NCI-H2107 treated with DMSO at 0.1 percent for 48 hours (cell line): ENCODE measurements at regions not wholly inside any gene's neighbourhood (a gene's known extent, or its start where the extent isn't known, plus 50 kb on each side); places are given as distances from the start of the nearest gene placed in this dataset.

Experiments
- DNase-seq: peaks from one replicate; lab custom pipeline; 2025; ENCODE audit not compliant: unreplicated experiment; lab: John Stamatoyannopoulos, UW

- DNase-seq, result no peak
Measured at GRCh38 chr19:29292153-29292552, 79.2 kb upstream of the UQCRFS1 start.

GRCh38 chr19:29292562-29292961 lies 79.6 kb upstream of the UQCRFS1 start:
- DNase-seq, result no peak

DNA sequence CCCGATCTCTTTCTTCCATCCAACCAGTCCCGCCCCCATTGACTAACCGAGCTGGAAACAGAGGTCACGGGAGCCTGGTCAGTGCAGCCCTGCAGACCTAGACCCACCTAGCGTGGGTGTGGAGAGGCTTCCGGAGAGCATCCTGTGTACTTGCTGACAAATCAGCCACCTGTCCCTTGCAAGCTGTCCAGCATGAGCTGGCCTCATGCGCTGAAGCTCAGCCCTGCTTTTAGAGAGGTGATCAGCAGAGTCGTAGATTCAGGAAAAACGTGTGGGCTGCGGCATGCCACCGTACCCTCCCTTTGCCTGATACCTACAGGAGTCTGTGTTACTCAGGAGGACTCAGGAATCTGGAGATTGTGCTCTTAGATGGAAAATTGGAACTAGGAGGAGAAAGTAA lies 80.3 kb upstream of the UQCRFS1 start:
- DNase-seq, result no peak

GRCh38 chr19:29293736-29294342 lies 80.9 kb upstream of the UQCRFS1 start:
- no peak for DNase-seq

DNA sequence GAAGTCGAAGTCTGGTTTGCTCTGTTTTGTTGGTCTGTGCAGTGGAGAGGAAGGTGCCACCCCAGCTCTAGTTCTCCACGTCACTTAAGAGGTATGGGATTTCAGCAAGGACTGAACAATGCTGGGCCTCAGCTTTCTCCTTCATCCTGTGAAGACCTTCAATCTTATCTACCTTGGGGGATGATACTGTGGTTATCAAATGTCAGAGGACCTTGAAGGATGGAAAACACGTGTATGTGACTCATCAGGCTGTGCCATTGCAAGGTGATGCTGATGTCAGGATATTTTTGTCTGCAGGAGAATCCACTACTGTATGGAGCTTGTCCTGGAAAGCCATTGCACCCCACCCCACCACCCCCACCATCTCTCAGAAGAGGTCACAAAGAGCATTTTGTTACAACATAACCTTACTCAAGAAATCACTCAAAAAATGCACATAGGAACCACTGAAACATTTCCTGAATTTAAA lies 81.4 kb upstream of the UQCRFS1 start:
- DNase-seq, result no peak

DNA sequence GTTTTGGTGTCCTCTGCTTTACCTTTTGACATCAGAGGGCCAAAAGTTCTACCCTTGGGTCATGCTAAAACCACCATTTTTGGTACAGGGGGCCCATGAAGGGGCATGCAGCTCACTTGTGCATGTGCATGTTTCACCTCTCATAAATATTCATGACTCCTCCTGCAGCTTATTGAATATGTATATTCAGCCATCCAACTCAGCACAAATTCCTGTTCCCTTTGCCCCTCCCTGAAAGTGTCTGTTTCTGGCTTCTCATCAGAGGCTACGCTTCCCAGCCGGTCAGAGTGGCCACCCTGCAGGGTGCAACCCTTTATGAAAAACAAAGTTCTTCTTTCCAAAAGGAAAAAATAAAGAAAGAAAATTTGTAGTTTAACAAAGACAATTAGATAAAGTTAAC lies 82.3 kb upstream of the UQCRFS1 start:
- DNase-seq, result no peak

- no peak for DNase-seq
Measured at GRCh38 chr19:29297381-29297780, 84.4 kb upstream of the UQCRFS1 start.

DNA sequence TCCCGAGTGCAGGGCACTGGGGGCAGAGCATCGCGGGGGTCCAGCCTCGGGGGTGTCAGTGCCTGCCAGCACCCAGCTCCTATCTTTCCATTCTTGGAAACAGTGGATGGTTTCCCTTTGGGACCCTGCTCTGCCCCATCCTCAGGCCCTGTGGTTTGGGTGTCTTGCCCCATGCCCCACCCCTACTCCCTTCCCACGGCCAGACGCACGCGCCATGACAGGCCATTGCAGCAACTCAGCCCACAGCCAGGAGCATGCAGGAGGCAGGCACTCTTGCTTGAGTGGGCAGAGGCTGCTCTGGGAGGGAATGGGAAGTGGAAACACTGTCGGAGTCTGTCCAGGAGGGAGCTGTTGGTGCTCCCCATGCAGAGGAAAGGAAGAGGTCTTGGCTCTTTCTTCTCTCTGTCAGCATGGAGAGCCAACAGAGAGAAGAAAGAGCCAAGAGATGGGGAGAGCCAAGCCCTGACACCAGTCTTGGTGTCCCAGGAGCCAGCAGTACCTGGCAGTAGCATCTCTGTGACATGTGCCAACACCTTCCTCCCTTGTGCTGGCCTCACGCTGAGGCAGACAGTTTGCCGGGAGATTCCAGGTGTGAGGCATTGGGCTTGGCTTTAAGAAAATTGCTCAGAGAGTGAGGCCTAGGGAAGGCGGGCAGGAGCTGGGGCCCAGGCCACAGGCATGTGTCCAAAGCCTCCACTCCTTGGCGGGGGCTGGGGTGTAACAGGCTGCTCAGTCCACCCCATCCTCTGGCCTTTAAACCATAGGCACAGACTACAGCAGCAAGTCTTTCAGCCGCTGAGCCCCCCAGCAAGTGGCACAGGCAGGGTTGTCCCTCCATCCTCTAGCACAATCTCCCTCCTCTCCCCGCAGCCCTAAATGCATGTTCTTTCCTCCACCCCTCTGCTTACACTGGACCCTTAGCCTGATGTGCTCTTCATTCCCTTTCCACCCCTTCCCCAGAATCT lies 86.7 kb upstream of the UQCRFS1 start:
- DNase-seq, result no peak

GRCh38 chr19:29302002-29302928 lies 89.3 kb upstream of the UQCRFS1 start:
- DNase-seq, result no peak

GRCh38 chr19:29303069-29303718 lies 90.2 kb upstream of the UQCRFS1 start:
- DNase-seq, result no peak

- DNase-seq, result no peak
Measured at GRCh38 chr19:29303719-29304090, 90.8 kb upstream of the UQCRFS1 start.

DNA sequence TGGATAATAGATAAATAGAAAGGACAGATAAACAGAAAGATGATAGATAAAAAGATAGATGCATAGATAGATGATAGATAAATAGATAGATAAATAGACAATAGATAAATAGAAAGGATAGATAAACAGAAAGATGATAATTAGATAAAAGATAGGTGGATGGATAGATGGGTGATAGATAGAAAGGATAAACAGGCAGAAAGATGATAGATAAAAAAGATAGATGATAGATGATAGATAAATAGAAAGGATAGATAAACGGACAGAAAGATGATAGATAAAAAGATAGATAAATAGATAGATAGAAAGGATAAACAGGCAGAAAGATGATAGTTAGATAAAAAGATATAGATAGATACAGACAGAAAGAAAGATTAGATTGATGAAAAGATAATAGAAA lies 92.3 kb upstream of the UQCRFS1 start:
- no peak for DNase-seq

GRCh38 chr19:29308977-29309590 lies 96.1 kb upstream of the UQCRFS1 start:
- DNase-seq, result peak; percentile 92

DNA sequence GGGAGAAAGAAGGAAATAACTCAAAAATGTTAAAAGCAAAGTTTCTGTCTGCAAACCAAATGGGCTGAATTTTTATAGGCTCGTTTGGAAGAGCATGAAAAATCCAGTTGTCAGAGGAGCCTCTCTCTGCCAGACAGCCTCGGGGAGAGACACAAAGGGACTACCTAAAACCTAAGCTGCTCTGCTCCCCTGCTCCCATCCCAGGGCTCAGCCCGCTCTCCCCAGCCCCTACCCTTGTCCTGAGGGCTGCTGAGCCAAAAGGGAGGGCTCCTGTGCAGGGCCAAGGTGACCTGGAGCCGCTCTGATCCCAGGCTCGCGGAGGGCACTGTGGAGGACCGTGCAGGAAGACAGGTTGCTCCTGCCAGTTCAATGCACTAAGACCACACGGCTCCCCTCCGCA lies 96.7 kb upstream of the UQCRFS1 start:
- no peak for DNase-seq

GRCh38 chr19:29311191-29311790 lies 98.3 kb upstream of the UQCRFS1 start:
- peak; percentile 94 for DNase-seq

- DNase-seq, result peak; percentile 9
Measured at GRCh38 chr19:29315556-29316190, 102.7 kb upstream of the UQCRFS1 start.

DNA sequence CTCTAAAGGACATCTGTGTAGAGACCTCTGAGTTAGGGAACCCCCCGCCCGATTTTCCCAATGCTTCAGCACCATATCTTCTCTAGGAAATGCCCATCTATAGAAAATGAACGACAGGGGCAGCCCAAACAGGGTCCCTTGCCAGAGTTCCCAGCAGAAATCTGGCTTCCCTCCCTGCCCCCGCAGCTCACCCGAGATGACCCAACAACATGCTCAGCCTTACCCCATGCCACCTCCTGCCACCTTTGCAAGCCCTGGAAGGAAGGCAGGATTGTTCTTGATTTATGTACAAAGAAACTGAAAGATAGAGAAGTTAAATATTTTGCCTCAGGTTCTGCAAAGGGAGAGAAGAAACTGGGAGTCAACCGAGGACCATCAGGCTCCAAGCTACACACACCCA lies 105.6 kb upstream of the UQCRFS1 start:
- DNase-seq, result no peak

DNA sequence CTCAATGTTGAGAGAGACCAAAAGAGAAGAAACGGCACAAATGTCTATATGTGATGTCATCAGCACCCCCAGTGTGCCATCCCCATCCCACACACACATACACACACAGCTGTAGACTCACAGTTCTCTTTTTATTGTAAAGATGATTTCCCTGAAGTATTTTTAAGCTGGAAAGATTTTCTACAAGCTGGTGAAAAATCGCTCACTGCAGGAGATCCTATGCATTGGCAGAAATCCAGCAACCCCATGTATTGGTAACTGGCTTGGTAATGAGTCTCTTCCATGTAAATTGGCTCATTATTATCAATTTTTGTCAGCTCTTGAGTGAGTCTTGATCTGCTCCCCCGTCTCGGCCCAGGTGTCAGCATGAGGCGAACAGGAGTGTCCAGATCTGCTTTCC lies 107.1 kb upstream of the UQCRFS1 start:
- no peak for DNase-seq

DNA sequence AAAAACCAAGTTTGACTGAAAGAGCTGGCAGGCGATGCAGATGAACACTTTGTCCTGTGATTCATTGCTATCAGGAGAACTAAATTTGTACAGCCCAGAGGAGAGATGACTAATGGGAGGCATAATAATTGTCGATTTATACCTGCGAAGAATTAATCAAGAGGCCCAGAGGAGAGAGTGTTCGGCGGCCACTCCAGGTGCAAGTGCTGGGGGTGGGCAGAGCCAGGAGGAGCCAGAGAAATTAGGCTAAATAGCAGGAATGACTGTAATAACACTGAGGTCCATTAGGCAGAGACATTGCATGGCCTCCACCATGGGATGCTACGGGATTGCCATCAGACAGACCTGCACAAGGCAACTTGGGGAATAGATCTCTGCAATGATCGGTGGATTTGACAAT lies 107.7 kb upstream of the UQCRFS1 start:
- DNase-seq, result no peak
